HG03025 (cell line): ENCODE measurements at regions not wholly inside any gene's neighbourhood (a gene's known extent, or its start where the extent isn't known, plus 50 kb on each side); places are given as distances from the start of the nearest gene placed in this dataset.

Source experiments
- ATAC-seq: cut with Tn5 transposase; IDR thresholded peaks from one replicate; pipeline ENCODE4 v1.9.1; 2021; ENCODE audit warnings: mild to moderate bottlenecking, moderate library complexity; ENCODE audit not compliant: unreplicated experiment, low FRiP score

- no peak for ATAC-seq
Measured at GRCh38 chr3:137199678-137200077, 241.9 kb downstream of the IL20RB start.

DNA sequence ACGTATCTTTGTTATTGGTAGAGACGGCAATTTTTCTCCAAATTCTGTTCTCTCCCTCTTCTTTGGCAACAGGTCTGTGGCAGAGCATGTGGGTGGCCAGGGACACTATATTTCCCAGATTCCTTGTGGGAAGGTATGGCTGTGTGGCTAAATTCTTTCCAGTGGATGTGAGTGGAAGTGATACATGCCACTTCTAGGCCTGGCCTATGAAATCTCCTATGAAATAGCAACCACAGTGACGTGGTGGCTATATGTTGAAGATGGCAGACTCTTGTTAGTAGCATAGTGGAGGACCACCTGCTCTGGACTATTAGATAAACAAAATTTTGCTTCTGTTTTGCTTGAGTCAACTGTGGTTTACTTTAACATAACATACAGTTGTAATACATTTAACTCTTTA is 243.3 kb downstream of the IL20RB start:
- no peak for ATAC-seq

DNA sequence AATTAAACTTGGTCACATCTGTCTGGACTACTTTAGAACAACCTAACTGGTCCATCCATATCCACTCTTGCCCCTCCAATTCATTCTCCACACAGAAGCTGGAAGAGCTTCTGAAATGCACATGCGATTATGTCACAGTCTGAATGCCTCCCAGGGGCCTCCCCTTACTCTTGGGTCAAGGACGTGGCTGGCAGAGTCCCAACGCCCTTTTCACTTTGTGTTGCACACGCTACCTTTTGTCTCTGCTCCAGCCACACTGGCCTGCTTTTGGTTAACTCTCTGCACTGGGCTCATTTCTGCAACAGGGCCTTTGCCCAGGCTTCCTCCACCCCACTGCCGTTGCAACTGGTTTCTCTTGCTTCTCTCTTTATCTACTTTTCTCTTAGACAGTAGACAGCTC is 245.2 kb downstream of the IL20RB start:
- ATAC-seq: no peak

- ATAC-seq: no peak
Measured at GRCh38 chr3:137204409-137204808, 246.6 kb downstream of the IL20RB start.

DNA sequence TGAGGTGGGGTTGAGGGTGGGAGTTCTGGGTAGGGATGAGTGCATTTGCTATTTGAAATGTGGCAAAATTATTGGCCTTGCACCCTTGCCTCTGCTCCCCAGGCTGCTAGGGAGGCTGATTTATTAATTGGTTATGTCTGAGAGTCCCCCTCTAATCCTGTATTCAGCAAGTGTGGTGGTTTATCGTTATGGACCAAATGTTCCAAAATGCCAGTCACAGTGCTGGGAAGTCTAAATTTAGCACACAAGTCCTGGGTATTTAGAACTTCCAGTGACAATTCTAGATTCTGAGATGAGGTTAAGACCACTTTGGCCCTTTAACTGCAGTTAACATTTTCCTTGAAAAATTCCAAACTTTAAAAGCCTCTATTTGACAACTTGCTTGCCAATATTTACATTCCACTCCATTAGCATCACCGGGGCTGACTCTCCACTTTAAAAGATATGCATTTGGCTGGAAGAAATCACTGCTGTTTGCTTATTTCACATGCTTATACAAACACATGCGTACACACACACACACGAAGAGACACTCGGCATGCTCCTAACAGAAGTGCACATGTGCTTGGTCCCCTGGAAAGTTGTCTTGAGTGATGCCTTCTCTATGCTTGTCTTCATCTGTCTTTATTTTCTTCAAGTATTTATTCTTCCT is 247.7 kb downstream of the IL20RB start:
- ATAC-seq: no peak

- no peak for ATAC-seq
Measured at GRCh38 chr3:137207616-137208015, 249.8 kb downstream of the IL20RB start.

- no peak for ATAC-seq
Measured at GRCh38 chr3:137217733-137218132, 259.9 kb downstream of the IL20RB start.

DNA sequence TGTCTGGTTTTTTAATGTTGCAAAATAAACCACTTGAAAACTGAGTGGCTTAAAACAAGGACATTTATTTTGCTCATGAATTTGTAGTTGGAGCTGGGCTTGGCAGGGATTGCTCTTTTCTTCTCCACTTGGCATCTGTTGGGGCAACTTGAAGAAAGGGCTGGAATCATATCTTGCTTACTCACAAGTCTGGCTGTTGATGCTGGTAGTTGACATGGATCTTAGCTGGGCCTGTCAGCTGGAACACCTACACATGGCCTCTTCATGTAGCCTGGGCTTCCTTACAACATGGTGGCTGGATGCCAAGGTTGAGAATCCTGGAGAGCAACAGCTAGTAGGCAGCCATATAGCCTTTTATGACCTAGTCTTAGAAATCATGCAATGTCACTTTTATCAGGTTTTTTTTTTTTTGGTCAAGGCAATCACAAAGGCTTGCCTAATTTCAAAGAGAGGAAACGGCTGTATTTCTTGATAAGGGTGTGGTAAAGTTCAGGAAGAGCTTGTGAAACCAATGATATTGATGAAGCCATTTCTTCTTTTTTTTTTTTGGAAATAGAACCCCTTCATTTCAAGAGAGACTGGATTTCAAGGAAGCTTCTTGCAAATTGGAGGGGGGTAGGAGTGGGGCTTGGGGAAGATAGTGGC is 262.1 kb downstream of the IL20RB start:
- no peak for ATAC-seq

GRCh38 chr3:137222736-137223225 is 265.0 kb downstream of the IL20RB start:
- no peak for ATAC-seq

GRCh38 chr3:137224464-137224863 is 266.7 kb downstream of the IL20RB start:
- ATAC-seq: no peak

GRCh38 chr3:137242836-137243400 is 285.1 kb downstream of the IL20RB start:
- ATAC-seq: no peak

GRCh38 chr3:137246491-137246890 is 288.7 kb downstream of the IL20RB start:
- no peak for ATAC-seq

DNA sequence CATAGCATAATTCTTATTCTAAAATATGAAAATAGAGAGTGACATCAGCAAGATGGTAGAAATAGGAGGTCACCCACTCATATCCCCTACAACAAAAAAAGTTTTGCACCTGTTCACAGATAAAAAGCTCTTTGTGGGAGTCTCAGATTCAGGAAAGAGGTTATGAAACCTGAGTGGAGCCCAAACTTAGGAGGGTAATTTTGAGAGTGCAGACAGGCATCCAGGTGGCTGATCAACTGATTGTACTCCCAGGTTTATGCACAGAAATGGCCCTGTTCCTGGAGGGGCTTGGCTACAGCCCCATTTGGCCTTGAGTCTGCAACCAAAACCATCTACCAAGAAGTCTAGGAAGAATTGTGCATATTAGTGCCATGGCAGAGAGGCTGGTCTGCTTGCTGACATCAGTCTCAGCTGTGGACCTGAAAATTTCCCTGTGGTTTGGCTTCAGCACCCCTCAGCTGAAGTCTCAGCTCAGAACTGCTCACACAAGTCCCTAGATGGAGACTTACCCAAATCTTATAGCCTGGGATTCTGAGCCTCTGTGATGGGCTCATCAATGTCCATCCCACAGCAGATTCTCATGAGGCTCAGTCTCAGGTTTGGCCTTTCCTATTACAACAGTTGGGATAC is 291.6 kb downstream of the IL20RB start:
- peak; percentile 77 for ATAC-seq

DNA sequence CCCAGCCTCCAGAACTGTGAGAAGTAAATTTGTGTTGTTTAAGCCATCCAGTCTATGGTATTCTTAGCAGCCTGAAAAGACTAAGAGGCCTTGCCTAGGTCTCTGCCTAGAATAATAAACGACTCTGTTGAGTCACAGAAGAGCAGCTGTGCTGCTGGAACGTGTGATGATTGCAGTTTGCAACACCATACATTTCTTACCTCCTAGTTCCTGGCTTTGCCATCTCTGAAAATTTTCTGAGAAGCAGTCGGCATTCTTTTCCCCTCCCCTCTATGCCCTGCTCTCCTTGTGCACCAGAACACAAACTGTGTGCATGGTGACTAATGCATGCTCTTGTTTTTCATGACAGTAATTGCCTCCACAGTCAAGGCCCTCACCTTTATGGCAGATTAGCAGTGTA is 301.3 kb downstream of the IL20RB start:
- ATAC-seq: no peak

- ATAC-seq: no peak
Measured at GRCh38 chr3:137259701-137260100, 301.9 kb downstream of the IL20RB start.

DNA sequence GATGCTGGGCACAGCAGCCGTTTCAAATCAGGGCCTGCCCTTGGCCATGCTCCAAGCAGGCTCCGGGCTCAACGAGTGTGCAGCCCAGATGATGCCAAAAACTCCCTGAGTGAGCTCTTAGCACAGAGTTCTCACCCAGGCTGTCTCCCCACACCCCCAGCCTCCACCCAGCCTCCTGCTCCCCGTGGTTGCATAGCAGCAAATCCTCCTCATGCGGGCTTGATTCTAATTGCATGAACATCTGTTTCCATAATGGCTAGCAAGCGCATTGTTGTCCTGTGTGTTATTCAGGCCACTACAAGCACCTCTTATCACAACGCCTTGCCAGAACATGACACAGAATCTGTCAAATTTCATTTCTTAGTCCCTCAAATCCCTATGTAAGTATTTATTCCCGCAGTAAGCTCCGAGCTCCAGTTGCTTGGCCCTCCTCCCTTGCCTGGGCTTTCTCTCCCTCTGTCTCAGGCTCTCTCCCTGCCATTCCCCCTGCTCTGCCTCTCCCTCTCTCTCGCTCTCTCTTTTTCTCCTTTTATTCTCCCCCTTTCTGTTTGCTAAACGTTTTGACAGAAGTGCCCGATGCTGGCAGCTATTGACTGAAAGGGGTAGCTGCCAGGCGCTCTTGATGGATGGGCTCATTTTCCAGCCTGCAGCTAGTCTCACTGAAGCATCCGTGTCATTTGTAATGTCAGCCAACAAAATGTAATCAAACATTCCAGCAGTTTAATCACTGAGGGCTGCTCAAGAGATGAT is 306.5 kb downstream of the IL20RB start:
- no peak for ATAC-seq

- ATAC-seq: no peak
Measured at GRCh38 chr3:137264843-137265330, 307.1 kb downstream of the IL20RB start.

DNA sequence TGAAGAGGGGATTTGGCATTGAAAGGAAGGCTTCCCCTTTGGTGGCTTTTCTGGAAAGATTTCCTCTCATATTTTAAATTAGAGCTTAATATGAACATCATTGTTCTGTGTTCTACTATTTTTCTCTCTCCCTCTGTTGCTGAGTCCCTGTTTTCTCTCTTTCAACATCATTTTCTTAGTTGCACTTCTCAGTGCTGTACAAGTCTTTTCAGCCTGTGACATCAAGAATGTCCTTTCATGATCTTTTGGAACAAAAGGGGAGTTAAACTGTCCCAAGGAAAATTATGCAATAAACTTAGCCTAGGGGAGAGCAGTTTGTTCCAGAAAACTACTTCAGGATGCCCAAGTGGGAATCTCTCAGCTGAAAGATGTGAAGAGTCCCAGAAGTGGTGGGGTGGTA is 325.1 kb downstream of the IL20RB start:
- ATAC-seq: no peak

DNA sequence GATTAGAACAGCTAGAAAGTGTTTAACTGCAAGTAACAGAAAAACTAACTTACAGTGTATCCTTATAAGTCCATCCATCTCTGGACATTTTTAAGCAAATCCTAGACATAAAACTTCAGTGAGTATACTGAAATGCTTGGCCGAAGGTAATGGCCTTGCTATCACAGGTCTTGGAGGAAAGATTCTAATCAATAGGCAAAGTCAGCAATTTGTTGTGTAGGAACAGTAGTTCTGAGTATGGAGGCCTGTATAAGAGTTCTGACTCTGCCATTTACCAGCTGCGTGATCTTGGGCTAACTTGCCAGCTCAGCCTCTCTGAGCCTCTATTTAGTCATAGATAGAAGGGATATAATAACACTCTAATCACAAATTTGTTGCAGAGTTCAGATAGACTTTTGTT is 328.1 kb downstream of the IL20RB start:
- ATAC-seq: no peak

- ATAC-seq: no peak
Measured at GRCh38 chr3:137293086-137293485, 335.3 kb downstream of the IL20RB start.

- no peak for ATAC-seq
Measured at GRCh38 chr3:137294139-137294538, 336.4 kb downstream of the IL20RB start.
